ENCODE measurements at regions not wholly inside any gene's neighbourhood (a gene's known extent, or its start where the extent isn't known, plus 50 kb on each side); places are given as distances from the start of the nearest gene placed in this dataset.

GRCh38 chr1:30411206-30411605, 312.2 kb downstream of the MATN1 start:
- TF ChIP-seq CTCF (IDR thresholded peaks at IDR 0.05; ENCODE audit: low read depth, low read length, missing input control) (no peak), YY1 (IDR thresholded peaks at IDR 0.05) (no peak), ATF3 (IDR thresholded peaks at IDR 0.05) (no peak), HNF4G (IDR thresholded peaks at IDR 0.05) (no peak), TAF1 (conservative IDR thresholded peaks at IDR 0.05) (no peak), MAX (IDR thresholded peaks at IDR 0.05) (no peak), JUND (IDR thresholded peaks at IDR 0.05) (no peak)
